ENCODE measurements at regions not wholly inside any gene's neighbourhood (a gene's known extent, or its start where the extent isn't known, plus 50 kb on each side); places are given as distances from the start of the nearest gene placed in this dataset.

DNA sequence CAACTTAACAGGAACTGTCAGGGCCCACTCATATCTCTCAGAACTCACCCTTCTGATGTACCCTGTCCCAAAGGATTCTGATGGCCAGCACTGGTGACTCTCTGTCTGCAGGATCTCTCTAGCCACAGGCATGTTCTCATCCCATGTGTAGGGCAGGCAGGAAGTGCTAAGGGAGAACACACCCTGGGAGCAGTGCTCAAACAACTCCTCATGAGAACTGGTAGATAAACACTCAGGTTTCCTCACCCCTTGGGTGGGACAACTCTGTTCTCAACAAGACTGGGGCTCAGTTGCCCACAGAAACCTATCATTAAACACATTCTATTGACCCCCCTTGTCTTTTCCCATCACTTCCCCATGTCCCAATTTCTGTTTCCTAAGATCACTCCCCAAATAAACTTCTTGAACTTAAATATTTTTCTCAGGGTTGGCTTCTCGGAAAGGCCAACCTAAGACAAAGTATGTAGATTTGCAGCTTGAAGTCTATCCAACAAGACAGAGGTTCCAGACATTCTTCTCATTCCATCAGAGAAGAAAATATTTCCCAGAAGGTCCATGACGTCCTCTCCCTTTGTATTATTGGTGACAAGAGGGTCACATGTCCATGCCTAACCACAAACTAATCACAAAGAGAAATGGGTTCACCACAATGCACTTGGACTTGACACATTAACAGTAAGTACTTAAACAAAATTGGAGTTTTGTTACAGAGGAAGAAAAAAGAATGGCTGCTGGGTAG lies 276.6 kb upstream of the GADL1 start:
- TF ChIP-seq ZFX (IDR thresholded peaks at IDR 0.05; ENCODE audit: borderline replicate concordance), result no peak
- TF ChIP-seq, protein P1, sequence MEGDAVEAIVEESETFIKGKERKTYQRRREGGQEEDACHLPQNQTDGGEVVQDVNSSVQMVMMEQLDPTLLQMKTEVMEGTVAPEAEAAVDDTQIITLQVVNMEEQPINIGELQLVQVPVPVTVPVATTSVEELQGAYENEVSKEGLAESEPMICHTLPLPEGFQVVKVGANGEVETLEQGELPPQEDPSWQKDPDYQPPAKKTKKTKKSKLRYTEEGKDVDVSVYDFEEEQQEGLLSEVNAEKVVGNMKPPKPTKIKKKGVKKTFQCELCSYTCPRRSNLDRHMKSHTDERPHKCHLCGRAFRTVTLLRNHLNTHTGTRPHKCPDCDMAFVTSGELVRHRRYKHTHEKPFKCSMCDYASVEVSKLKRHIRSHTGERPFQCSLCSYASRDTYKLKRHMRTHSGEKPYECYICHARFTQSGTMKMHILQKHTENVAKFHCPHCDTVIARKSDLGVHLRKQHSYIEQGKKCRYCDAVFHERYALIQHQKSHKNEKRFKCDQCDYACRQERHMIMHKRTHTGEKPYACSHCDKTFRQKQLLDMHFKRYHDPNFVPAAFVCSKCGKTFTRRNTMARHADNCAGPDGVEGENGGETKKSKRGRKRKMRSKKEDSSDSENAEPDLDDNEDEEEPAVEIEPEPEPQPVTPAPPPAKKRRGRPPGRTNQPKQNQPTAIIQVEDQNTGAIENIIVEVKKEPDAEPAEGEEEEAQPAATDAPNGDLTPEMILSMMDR (IDR thresholded peaks at IDR 0.05), result no peak
- H3K27ac ChIP-seq, result no peak overlapping the region

DNA sequence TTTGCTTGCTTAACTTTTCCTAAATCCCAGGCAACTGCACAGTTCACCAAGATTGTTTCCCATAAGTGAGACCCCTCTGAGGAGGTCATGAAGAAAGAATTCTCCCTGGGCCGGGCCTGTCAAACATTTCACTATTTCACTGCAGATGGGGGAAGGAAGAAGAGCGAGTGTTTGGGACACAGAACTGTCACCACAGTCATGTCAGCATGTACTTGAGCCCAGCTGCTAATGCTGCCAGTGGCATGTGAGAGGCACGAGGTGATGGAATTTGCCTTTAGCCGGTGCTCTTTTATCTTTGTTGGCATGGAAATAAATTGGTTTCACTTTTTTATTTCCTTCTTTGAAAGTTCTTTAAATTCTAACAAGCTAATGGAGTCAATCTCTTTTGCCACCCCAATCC lies 277.9 kb upstream of the GADL1 start:
- H3K27ac ChIP-seq, result no peak overlapping the region
- TF ChIP-seq, protein P1 (IDR thresholded peaks at IDR 0.05), result no peak
- TF ChIP-seq ZFX (IDR thresholded peaks at IDR 0.05; ENCODE audit: borderline replicate concordance), result no peak

DNA sequence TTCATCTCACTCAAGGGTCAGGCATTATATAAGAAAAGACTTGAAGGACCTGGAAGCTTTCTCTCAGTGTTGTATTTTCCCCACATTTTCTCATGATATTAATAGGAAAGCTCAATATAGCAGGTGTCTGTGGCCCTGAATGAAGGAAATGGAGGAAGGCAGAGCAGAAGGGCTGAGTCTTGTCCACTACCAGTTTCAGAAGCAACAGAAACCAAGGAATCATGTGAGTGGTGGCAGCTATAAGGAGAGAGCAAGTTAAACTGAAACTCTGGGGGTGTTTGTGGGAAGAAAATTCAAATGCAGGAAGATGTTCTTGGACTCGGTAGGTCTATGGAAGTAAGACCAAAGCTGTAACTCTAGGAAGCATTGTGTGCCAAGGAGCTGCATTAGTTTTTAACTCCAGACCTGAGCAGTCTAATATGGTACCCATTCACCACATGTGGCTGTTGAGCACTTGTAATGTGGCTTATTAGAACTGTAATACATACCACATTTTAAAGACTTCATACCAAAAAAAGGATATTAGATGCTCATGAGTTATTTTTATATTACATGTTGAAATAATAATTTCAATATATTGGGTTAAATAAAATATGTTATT lies 278.8 kb upstream of the GADL1 start:
- TF ChIP-seq ZFX (IDR thresholded peaks at IDR 0.05; ENCODE audit: borderline replicate concordance), result no peak
- TF ChIP-seq, protein P1 (IDR thresholded peaks at IDR 0.05), result no peak
- H3K27ac ChIP-seq, result no peak overlapping the region

DNA sequence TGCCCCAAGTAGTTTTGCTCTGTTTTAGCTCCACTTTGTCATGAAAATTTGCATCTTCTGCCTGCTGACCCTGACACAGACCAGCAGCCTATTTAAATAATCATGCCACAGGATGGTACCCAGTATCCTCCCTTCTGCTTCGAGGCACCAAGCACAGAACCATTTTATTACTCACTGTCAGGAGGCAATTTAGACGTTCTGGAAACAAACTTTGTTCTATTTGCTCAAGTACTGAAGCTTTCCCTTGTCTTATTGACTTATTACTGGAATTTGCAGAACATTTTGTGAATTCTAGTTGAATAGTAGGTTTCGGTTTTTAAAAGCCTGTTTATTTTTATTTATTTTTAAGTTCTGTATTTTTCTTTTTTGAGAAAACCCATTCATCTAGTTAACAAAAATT lies 279.6 kb upstream of the GADL1 start:
- TF ChIP-seq, protein P1 (IDR thresholded peaks at IDR 0.05), result no peak
- no peak for TF ChIP-seq ZFX (IDR thresholded peaks at IDR 0.05; ENCODE audit: borderline replicate concordance)
- no peak overlapping the region for H3K27ac ChIP-seq

DNA sequence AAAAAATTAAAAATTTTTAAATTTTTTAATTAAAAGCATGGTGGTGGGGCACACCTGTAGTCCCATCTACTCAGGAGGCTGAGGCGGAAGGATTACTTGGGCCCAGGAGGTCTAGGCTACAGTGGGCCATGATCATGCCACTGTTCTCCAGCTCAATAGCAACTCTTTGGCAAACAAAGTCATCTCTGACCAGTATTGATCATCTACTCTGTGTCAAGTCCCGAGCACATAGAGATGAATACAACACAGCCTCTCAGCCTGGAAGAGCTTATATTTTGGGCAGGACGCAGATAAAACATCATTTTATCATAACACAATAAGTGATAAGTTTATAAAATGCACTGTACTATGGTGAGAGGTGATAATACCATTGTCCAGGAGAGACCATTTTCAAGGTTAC lies 281.6 kb upstream of the GADL1 start:
- no peak overlapping the region for H3K27ac ChIP-seq
- TF ChIP-seq ZFX (IDR thresholded peaks at IDR 0.05; ENCODE audit: borderline replicate concordance), result no peak
- TF ChIP-seq, protein P1 (IDR thresholded peaks at IDR 0.05), result no peak

DNA sequence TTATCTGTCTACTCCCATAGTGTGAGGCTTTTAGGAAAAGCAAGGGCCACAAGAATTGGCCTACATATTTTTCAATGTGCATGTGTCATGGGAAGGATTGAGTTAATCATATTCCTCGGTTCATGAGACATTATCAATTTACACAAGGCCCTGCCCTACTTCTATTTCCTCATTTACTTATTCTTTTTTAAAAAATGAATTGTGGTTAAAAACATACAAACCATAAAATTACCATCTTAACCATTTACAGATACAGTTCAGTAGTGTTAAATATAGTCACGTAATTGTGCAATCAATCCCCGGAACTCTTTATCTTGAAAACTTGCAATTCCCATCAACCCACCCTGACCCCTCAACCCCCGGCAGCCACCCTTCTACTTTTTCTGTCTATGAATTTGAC lies 284.0 kb upstream of the GADL1 start:
- TF ChIP-seq, protein P1 (IDR thresholded peaks at IDR 0.05), result no peak
- TF ChIP-seq ZFX (IDR thresholded peaks at IDR 0.05; ENCODE audit: borderline replicate concordance), result no peak

DNA sequence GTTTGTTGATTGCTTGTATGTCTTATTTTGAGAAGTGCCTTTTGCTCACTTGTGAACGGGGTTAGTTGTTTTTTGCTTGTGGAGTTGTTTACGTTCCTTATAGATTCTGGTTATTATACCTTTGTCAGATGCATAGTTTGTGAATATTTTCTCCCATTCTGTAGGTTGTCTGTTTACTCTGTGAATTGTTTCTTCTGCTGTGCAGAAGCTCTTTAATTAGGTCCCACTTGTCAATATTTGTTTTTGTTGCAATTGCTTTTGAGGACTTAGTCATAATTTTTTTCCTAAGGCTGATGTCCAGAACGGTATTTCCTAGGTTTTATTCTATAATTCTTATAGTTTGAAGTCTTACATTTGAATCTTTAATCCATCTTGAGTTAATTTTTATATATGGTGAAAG lies 285.3 kb upstream of the GADL1 start:
- TF ChIP-seq, protein P1 (IDR thresholded peaks at IDR 0.05), result no peak
- TF ChIP-seq ZFX (IDR thresholded peaks at IDR 0.05; ENCODE audit: borderline replicate concordance), result no peak

More for the DNA sequence above, 284.0 kb upstream of the GADL1 start:
- no peak overlapping the region for H3K27ac ChIP-seq

More for the DNA sequence above, 285.3 kb upstream of the GADL1 start:
- no peak overlapping the region for H3K27ac ChIP-seq
